ENCODE measurements at regions not wholly inside any gene's neighbourhood (a gene's known extent, or its start where the extent isn't known, plus 50 kb on each side); places are given as distances from the start of the nearest gene placed in this dataset.
"Not testable (repeated sequence)": the region's sequence is repeated elsewhere in the genome, so short reads cannot be mapped to it uniquely, and the experiment has no call there.

- DNase-seq = peak; percentile 2
These were observed 240.7 kb upstream of the DNAJC19 start for GRCh38 chr3:181230258-181230657.

GRCh38 chr3:181213347-181213746, 223.8 kb upstream of the DNAJC19 start:
- DNase-seq = no peak

- no peak for DNase-seq
These were observed 222.7 kb upstream of the DNAJC19 start for GRCh38 chr3:181212271-181212670.

GRCh38 chr3:181210275-181210674, 220.7 kb upstream of the DNAJC19 start:
- no peak for DNase-seq

- DNase-seq = no peak
These were observed 200.0 kb upstream of the DNAJC19 start for GRCh38 chr3:181189556-181189955.

- no peak for DNase-seq
These were observed 194.2 kb upstream of the DNAJC19 start for GRCh38 chr3:181183764-181184163.

- not testable (repeated sequence) for DNase-seq
These were observed 193.5 kb upstream of the DNAJC19 start for GRCh38 chr3:181183057-181183456.

GRCh38 chr3:181178991-181179390, 189.5 kb upstream of the DNAJC19 start:
- no peak for DNase-seq

- DNase-seq = peak; percentile 60
These were observed 187.1 kb upstream of the DNAJC19 start for GRCh38 chr3:181176601-181177000.

- no peak for DNase-seq
These were observed 185.2 kb upstream of the DNAJC19 start for GRCh38 chr3:181174676-181175233.

- DNase-seq = no peak
These were observed 184.5 kb upstream of the DNAJC19 start for GRCh38 chr3:181174022-181174421.

GRCh38 chr3:181173227-181173626, 183.7 kb upstream of the DNAJC19 start:
- DNase-seq = no peak

GRCh38 chr3:181134873-181135272, 145.3 kb upstream of the DNAJC19 start:
- DNase-seq = no peak

- DNase-seq = no peak
These were observed 144.3 kb upstream of the DNAJC19 start for GRCh38 chr3:181133832-181134231.

- DNase-seq = no peak
These were observed 116.1 kb upstream of the DNAJC19 start for GRCh38 chr3:181105646-181106045.

- peak; percentile 21 for DNase-seq
These were observed 114.1 kb upstream of the DNAJC19 start for GRCh38 chr3:181103605-181104004.

GRCh38 chr3:181086011-181086410, 96.5 kb upstream of the DNAJC19 start:
- DNase-seq = no peak

GRCh38 chr3:181081930-181082329, 92.4 kb upstream of the DNAJC19 start:
- no peak for DNase-seq

GRCh38 chr3:181076558-181076957, 87.0 kb upstream of the DNAJC19 start:
- no peak for DNase-seq

GRCh38 chr3:181075098-181075497, 85.6 kb upstream of the DNAJC19 start:
- no peak for DNase-seq

- DNase-seq = no peak
These were observed 76.9 kb upstream of the DNAJC19 start for GRCh38 chr3:181066143-181067087.

- no peak for DNase-seq
These were observed 66.7 kb upstream of the DNAJC19 start for GRCh38 chr3:181056136-181056732.

GRCh38 chr3:181054538-181054937, 65.0 kb upstream of the DNAJC19 start:
- no peak for DNase-seq

- no peak for DNase-seq
These were observed 62.7 kb upstream of the DNAJC19 start for GRCh38 chr3:181052256-181052655.

Data from activated CD4-positive, alpha-beta T cell treated with anti-CD3 and anti-CD28 coated beads for 48 hours (primary cell).